Loucy (cell line): ENCODE measurements at regions not wholly inside any gene's neighbourhood (a gene's known extent, or its start where the extent isn't known, plus 50 kb on each side); places are given as distances from the start of the nearest gene placed in this dataset.

Source experiments
- H2AFZ ChIP-seq: fragments of 200-600 bp; sonication (generic); 2 replicates; pipeline ENCODE4 v1.6.0; 2016; ENCODE audit warnings: antibody characterized with exemption, mild to moderate bottlenecking, low read length, moderate library complexity
- H3F3A ChIP-seq: fragments of 200-600 bp; 2 replicates; pipeline ENCODE4 v1.6.0; 2016; ENCODE audit warnings: antibody characterized with exemption, low read depth, mild to moderate bottlenecking
- H3K27me3 ChIP-seq: fragments of 200-600 bp; sonication (generic); 2 replicates; pipeline ENCODE4 v1.6.1; 2014; ENCODE audit warnings: low read length, mild to moderate bottlenecking; ENCODE audit not compliant: insufficient read depth, poor library complexity, severe bottlenecking
- H3K36me3 ChIP-seq: fragments of 200-600 bp; sonication (generic); 2 replicates; pipeline ENCODE4 v1.6.1; 2016; ENCODE audit warnings: low read length; ENCODE audit not compliant: insufficient read depth
- H3K4me1 ChIP-seq: fragments of 200-600 bp; sonication (generic); 2 replicates; pipeline ENCODE4 v1.5.1; 2014; ENCODE audit warnings: low read length, mild to moderate bottlenecking; ENCODE audit not compliant: insufficient read depth, poor library complexity, severe bottlenecking
- H3K4me2 ChIP-seq: fragments of 200-600 bp; sonication (generic); 2 replicates; pipeline ENCODE4 v1.6.0; 2014; ENCODE audit warnings: antibody characterized with exemption, low read length, low read depth, mild to moderate bottlenecking; ENCODE audit not compliant: poor library complexity, severe bottlenecking
- H3K4me3 ChIP-seq: fragments of 200-600 bp; sonication (generic); 2 replicates; pipeline ENCODE4 v1.5.1; 2014; ENCODE audit warnings: low read length, mild to moderate bottlenecking, mixed read lengths; ENCODE audit not compliant: poor library complexity, severe bottlenecking
- H3K79me2 ChIP-seq: fragments of 200-600 bp; sonication (generic); 2 replicates; pipeline ENCODE4 v1.6.1; 2014; ENCODE audit warnings: low read length; ENCODE audit not compliant: insufficient read depth
- H3K9ac ChIP-seq: fragments of 200-600 bp; sonication (generic); 2 replicates; pipeline ENCODE4 v1.6.0; 2014; ENCODE audit warnings: mild to moderate bottlenecking, low read depth, low read length, moderate library complexity; ENCODE audit not compliant: poor library complexity, severe bottlenecking
- H3K9me2 ChIP-seq: fragments of 200-600 bp; sonication (generic); replicated peaks from 2 replicates; pipeline ENCODE4 v1.6.1; 2016; ENCODE audit warnings: low read depth, low read length, mixed read lengths
- H3K9me3 ChIP-seq: fragments of 200-600 bp; sonication (generic); 2 replicates; pipeline ENCODE4 v1.6.1; 2014; ENCODE audit warnings: mild to moderate bottlenecking, antibody characterized with exemption, low read length, low read depth; ENCODE audit not compliant: insufficient read depth
- H4K20me1 ChIP-seq: fragments of 200-600 bp; sonication (generic); 2 replicates; pipeline ENCODE4 v1.6.0; 2014; ENCODE audit warnings: antibody characterized with exemption, low read length, mild to moderate bottlenecking; ENCODE audit not compliant: insufficient read depth, poor library complexity, severe bottlenecking
- CTCF ChIP-seq: fragments of 200-600 bp; sonication (generic); conservative IDR thresholded peaks from 2 replicates; pipeline ENCODE4 v1.5.1; 2014; ENCODE audit warnings: mild to moderate bottlenecking, antibody characterized with exemption, low read length
- EZH2phosphoT487 ChIP-seq: fragments of 200-600 bp; IDR thresholded peaks from 2 replicates; pipeline ENCODE4 v1.6.1; 2018; ENCODE audit warnings: antibody characterized with exemption, mild to moderate bottlenecking, moderate library complexity, borderline replicate concordance

GRCh38 chr3:22608093-22608492 lies 595.0 kb upstream of the UBE2E2 start:
- Histone ChIP-seq H3K4me2 (no peak overlapping the region), H3K4me1 (peaks cover 19% of the 10 kb centered on the region), H3K4me3 (no peak overlapping the region), H3K36me3 (no peaks in the 10 kb centered on the region), H3F3A (no peaks in the 10 kb centered on the region), H3K9me2 (no peaks in the 10 kb centered on the region), H3K9ac (no peak overlapping the region), H3K27me3 (no peaks in the 10 kb centered on the region), H2AFZ (no peak overlapping the region), H4K20me1 (no peaks in the 10 kb centered on the region), H3K9me3 (no peaks in the 10 kb centered on the region), H3K79me2 (no peaks in the 10 kb centered on the region)
- no peak for TF ChIP-seq CTCF
- TF ChIP-seq EZH2phosphoT487 = no peak

GRCh38 chr3:22608721-22609120 lies 594.4 kb upstream of the UBE2E2 start:
- TF ChIP-seq CTCF (no peak), EZH2phosphoT487 (no peak)
- Histone ChIP-seq H3K4me2 (no peak overlapping the region), H3F3A (no peaks in the 10 kb centered on the region), H3K9ac (no peak overlapping the region), H3K9me2 (no peaks in the 10 kb centered on the region), H3K79me2 (no peaks in the 10 kb centered on the region), H3K4me1 (peaks cover 20% of the 10 kb centered on the region), H2AFZ (no peak overlapping the region), H3K36me3 (no peaks in the 10 kb centered on the region), H3K27me3 (no peaks in the 10 kb centered on the region), H4K20me1 (no peaks in the 10 kb centered on the region), H3K9me3 (no peaks in the 10 kb centered on the region), H3K4me3 (no peak overlapping the region)

GRCh38 chr3:22609139-22609538 lies 594.0 kb upstream of the UBE2E2 start:
- no peak for TF ChIP-seq EZH2phosphoT487
- TF ChIP-seq CTCF = no peak
- H3K36me3 ChIP-seq = no peaks in the 10 kb centered on the region
- H3K4me2 ChIP-seq = no peak overlapping the region
- peaks cover 20% of the 10 kb centered on the region for H3K4me1 ChIP-seq
- H3K9ac ChIP-seq = no peak overlapping the region
- no peaks in the 10 kb centered on the region for H3K79me2 ChIP-seq
- no peaks in the 10 kb centered on the region for H3K27me3 ChIP-seq
- no peaks in the 10 kb centered on the region for H3K9me3 ChIP-seq
- H3K9me2 ChIP-seq = no peaks in the 10 kb centered on the region
- no peak overlapping the region for H2AFZ ChIP-seq
- no peaks in the 10 kb centered on the region for H3F3A ChIP-seq
- H4K20me1 ChIP-seq = no peaks in the 10 kb centered on the region
- no peak overlapping the region for H3K4me3 ChIP-seq
